Stimulated activated CD8-positive, alpha-beta memory T cell treated with anti-CD3 and anti-CD28 coated beads, Interleukin-2, amount 100 ng/mL, for 48 hours (primary cell): ENCODE measurements at regions not wholly inside any gene's neighbourhood (a gene's known extent, or its start where the extent isn't known, plus 50 kb on each side); places are given as distances from the start of the nearest gene placed in this dataset.

ENCODE experiments used
- DNase-seq, 2 donors: peaks; one replicate each; pipeline ENCODE4 v3.0.0-alpha.2; 2020; ENCODE audit warnings: low read depth in 2 of 2

DNA sequence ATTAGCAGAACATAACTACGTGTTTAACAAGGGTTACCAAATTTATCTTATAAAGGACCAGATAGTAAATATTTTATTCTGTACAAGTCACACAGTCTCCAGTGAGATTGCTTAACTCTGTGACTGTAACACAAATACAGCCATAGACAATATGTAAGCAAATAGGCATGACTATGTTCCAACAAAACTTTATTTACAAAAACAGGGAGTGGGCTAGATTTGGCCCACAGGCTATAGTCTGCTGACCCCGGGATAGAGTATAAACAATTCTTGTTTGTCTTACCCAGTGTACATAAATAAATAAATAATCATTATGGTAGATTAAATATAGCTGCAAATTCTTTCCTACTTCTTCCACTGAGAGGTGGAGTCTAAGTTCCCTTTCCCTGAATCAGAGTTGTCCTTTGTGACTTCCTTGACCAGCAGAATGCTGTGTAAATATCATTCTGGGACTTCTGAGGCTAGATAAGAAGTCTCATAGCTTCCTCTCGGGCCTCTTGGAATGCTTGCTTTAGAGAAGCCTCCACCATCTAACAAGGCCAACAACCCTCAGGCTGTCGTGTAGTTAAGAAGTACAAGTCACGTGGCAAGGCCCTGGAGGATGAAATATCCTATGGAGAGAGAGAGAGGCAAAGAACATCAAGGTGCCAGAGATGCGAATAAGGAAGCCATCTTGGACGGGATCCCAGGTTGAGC is 59.1 kb upstream of the TMEM244 start:
- DNase-seq = no peak

DNA sequence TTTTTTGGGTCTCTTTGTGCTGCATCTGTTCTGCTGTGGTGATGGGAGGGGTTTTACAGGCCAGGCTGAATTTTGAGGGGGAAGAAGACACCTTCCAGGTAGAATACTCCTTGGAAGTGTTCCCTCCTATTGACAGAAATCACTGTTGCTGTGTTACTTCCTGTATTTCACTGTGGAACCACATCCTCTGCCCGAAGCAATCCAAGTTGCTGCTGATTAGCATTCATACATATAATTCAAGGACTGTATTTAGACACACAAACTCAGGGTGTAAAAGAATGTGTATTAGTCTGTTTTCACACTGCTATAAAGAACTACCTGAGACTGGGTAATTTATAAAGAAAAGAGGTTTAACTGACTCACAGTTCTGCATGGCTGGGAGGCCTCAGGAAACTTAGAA is 50.6 kb upstream of the TMEM244 start:
- DNase-seq = no peak
